ENCODE measurements at regions not wholly inside any gene's neighbourhood (a gene's known extent, or its start where the extent isn't known, plus 50 kb on each side); places are given as distances from the start of the nearest gene placed in this dataset.

GRCh38 chr4:176989186-176989585, 196.5 kb upstream of the VEGFC start:
- no peak overlapping the region for H3K27ac ChIP-seq
- no peak for TF ChIP-seq ZFX (IDR thresholded peaks at IDR 0.05; ENCODE audit: borderline replicate concordance)
- no peak for TF ChIP-seq CTCF (IDR thresholded peaks at IDR 0.05)

- H3K27ac ChIP-seq: no peak overlapping the region
- TF ChIP-seq ZFX (IDR thresholded peaks at IDR 0.05; ENCODE audit: borderline replicate concordance) (no peak), CTCF (IDR thresholded peaks at IDR 0.05) (no peak)
Observed at GRCh38 chr4:176999935-177000543, 207.3 kb upstream of the VEGFC start.

- TF ChIP-seq ZFX (IDR thresholded peaks at IDR 0.05; ENCODE audit: borderline replicate concordance) (no peak), CTCF (IDR thresholded peaks at IDR 0.05) (no peak)
- H3K27ac ChIP-seq: no peak overlapping the region
Observed at GRCh38 chr4:177001271-177002175, 208.8 kb upstream of the VEGFC start.

- no peak overlapping the region for H3K27ac ChIP-seq
- TF ChIP-seq ZFX (IDR thresholded peaks at IDR 0.05; ENCODE audit: borderline replicate concordance) (no peak), CTCF (IDR thresholded peaks at IDR 0.05) (no peak)
Observed at GRCh38 chr4:177005674-177006230, 213.0 kb upstream of the VEGFC start.

GRCh38 chr4:177006331-177006730, 213.6 kb upstream of the VEGFC start:
- no peak for TF ChIP-seq CTCF (IDR thresholded peaks at IDR 0.05)
- TF ChIP-seq ZFX (IDR thresholded peaks at IDR 0.05; ENCODE audit: borderline replicate concordance): no peak

GRCh38 chr4:177008071-177008835, 215.5 kb upstream of the VEGFC start:
- TF ChIP-seq CTCF (IDR thresholded peaks at IDR 0.05): no peak
- H3K27ac ChIP-seq: no peak overlapping the region

More at GRCh38 chr4:177006331-177006730, 213.6 kb upstream of the VEGFC start:
- no peak overlapping the region for H3K27ac ChIP-seq
